GM12878 (cell line): ENCODE measurements at regions not wholly inside any gene's neighbourhood (a gene's known extent, or its start where the extent isn't known, plus 50 kb on each side); places are given as distances from the start of the nearest gene placed in this dataset.
A peak's percentile ranks its signal among the peaks of the same experiment; 100 is the strongest.

ENCODE experiments used
- BMI1 ChIP-seq: fragments of 450-650 bp; IDR thresholded peaks from 2 replicates; pipeline ENCODE4 v1.6.1; 2016; ENCODE audit warnings: mild to moderate bottlenecking, moderate library complexity, borderline replicate concordance
- CREB1 ChIP-seq: IDR thresholded peaks from 2 replicates; pipeline ENCODE4 v1.6.1; 2012; ENCODE audit warnings: low read depth, mild to moderate bottlenecking, inconsistent platforms
- DPF2 ChIP-seq: fragments of 450-650 bp; IDR thresholded peaks from 2 replicates; pipeline ENCODE4 v1.6.1; 2017; ENCODE audit warnings: mild to moderate bottlenecking
- EED ChIP-seq: sonication (generic); IDR thresholded peaks from 2 replicates; pipeline ENCODE4 v1.6.1; 2016; ENCODE audit warnings: antibody characterized with exemption, low read depth
- EGR1 ChIP-seq, 2 experiments: IDR thresholded peaks; 1 replicate in 1 of 2; 2 replicates in 1 of 2; pipeline ENCODE4 v1.6.1; 2011 to 2012; ENCODE audit warnings: low read depth in 2 of 2, low read length in 2 of 2, borderline replicate concordance in 1 of 2, mild to moderate bottlenecking in 1 of 2, moderate library complexity in 1 of 2
- EP300 ChIP-seq, 2 experiments: fragments of 150-350 bp in 1 of 2; IDR thresholded peaks; 2 replicates each; pipeline ENCODE4 v1.6.1; 2011 to 2012; ENCODE audit warnings: low read depth in 2 of 2, low read length in 2 of 2, borderline replicate concordance in 1 of 2, improper control_type of control experiment in 1 of 2, inconsistent platforms in 1 of 2; ENCODE audit not compliant: control insufficient read depth in 1 of 2
- HDGF ChIP-seq: fragments of 450-650 bp; IDR thresholded peaks from 2 replicates; pipeline ENCODE4 v1.6.1; 2016; ENCODE audit warnings: antibody characterized with exemption
- IKZF1 ChIP-seq: fragments of 450-650 bp; conservative IDR thresholded peaks from 2 replicates; pipeline ENCODE4 v1.6.1; 2017; ENCODE audit warnings: antibody characterized with exemption, mild to moderate bottlenecking
- MTA3 ChIP-seq: IDR thresholded peaks from 2 replicates; pipeline ENCODE4 v1.6.1; 2012; ENCODE audit warnings: low read length, inconsistent platforms, borderline replicate concordance
- RAD51 ChIP-seq: fragments of 450-650 bp; IDR thresholded peaks from 2 replicates; pipeline ENCODE4 v1.6.1; 2016; ENCODE audit warnings: moderate library complexity, mild to moderate bottlenecking, inconsistent platforms
- RCOR1 ChIP-seq: conservative IDR thresholded peaks from 2 replicates; pipeline ENCODE4 v1.6.1; 2012; ENCODE audit warnings: low read depth, low read length, improper control_type of control experiment
- SRF ChIP-seq, 2 experiments: IDR thresholded peaks; 2 replicates each; pipeline ENCODE4 v1.6.1; 2011; ENCODE audit warnings: low read depth in 2 of 2, low read length in 2 of 2, mild to moderate bottlenecking in 1 of 2, moderate library complexity in 1 of 2
- WRNIP1 ChIP-seq: IDR thresholded peaks from 2 replicates; pipeline ENCODE4 v1.6.1; 2011; ENCODE audit warnings: low read depth, low read length, improper control_type of control experiment, borderline replicate concordance
- ZBED1 ChIP-seq: IDR thresholded peaks from 2 replicates; pipeline ENCODE4 v1.6.1; 2016; ENCODE audit warnings: borderline replicate concordance
- ZNF384 ChIP-seq: IDR thresholded peaks from 2 replicates; pipeline ENCODE4 v1.6.1; 2012; ENCODE audit warnings: low read depth, mild to moderate bottlenecking, low read length, improper control_type of control experiment, borderline replicate concordance
- ZNF622 ChIP-seq: fragments of 450-650 bp; IDR thresholded peaks from 2 replicates; pipeline ENCODE4 v1.6.1; 2017; ENCODE audit warnings: mild to moderate bottlenecking, inconsistent platforms
- ZSCAN29 ChIP-seq: fragments of 450-650 bp; IDR thresholded peaks from 2 replicates; pipeline ENCODE4 v1.6.1; 2017; ENCODE audit warnings: mild to moderate bottlenecking, moderate library complexity
- ZZZ3 ChIP-seq: IDR thresholded peaks from 2 replicates; pipeline ENCODE4 v1.6.1; 2011; ENCODE audit warnings: low read depth; ENCODE audit not compliant: control insufficient read depth, insufficient read length
- TF ChIP-seq, protein P1 (sequence below): fragments of 450-650 bp; IDR thresholded peaks from 2 replicates; pipeline ENCODE4 v1.6.1; 2016; ENCODE audit warnings: mild to moderate bottlenecking, moderate library complexity, borderline replicate concordance
- TF ChIP-seq, protein P2 (sequence below): IDR thresholded peaks from 2 replicates; pipeline ENCODE4 v1.6.1; 2012; ENCODE audit warnings: low read depth, low read length, improper control_type of control experiment
- TF ChIP-seq, protein P3 (sequence below): fragments of 450-650 bp; formaldehyde crosslinking; IDR thresholded peaks from 2 replicates; pipeline ENCODE4 v1.5.0; 2022; ENCODE audit warnings: mild to moderate bottlenecking, missing genetic modification characterization
- TF ChIP-seq, protein P4 (sequence below): IDR thresholded peaks from 2 replicates; pipeline ENCODE4 v1.6.1; 2011; ENCODE audit warnings: borderline replicate concordance, low read depth, mild to moderate bottlenecking, moderate library complexity, mixed read lengths, low read length; ENCODE audit not compliant: insufficient read depth; ENCODE audit errors: extremely low read length

DNA sequence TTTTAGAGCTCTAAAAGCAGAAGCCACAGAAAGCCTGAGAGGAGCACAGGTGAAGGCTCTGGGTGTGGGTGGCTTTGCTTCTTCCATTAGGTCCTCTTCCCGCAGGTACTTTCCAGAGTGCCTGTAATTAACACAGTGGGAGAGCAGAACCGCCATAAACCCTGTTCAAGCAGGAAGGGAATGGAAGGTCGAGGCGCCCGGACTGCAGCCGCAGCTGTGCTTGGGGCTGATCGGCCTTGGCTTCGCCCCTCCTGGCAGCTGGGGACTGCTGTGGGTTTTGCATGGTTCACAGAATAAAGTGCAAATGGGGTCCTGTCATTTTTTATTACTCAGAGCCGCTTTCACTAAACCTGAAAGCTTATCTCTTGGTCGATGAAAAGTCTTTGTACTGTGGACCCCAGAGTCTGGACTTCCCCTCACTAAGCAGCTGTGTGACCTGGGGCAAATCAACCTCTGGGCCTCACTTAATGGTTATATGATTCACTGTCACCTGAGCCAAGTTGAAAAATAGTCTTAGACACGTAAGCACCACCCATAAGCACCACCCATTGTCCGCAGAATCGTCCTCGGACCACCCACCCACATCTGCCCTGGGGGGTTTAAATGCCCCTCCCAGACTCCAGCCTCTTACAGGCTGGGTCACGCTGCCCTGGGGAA lies 100.9 kb downstream of the XRCC2 start (continued):
- TF ChIP-seq, protein P1, sequence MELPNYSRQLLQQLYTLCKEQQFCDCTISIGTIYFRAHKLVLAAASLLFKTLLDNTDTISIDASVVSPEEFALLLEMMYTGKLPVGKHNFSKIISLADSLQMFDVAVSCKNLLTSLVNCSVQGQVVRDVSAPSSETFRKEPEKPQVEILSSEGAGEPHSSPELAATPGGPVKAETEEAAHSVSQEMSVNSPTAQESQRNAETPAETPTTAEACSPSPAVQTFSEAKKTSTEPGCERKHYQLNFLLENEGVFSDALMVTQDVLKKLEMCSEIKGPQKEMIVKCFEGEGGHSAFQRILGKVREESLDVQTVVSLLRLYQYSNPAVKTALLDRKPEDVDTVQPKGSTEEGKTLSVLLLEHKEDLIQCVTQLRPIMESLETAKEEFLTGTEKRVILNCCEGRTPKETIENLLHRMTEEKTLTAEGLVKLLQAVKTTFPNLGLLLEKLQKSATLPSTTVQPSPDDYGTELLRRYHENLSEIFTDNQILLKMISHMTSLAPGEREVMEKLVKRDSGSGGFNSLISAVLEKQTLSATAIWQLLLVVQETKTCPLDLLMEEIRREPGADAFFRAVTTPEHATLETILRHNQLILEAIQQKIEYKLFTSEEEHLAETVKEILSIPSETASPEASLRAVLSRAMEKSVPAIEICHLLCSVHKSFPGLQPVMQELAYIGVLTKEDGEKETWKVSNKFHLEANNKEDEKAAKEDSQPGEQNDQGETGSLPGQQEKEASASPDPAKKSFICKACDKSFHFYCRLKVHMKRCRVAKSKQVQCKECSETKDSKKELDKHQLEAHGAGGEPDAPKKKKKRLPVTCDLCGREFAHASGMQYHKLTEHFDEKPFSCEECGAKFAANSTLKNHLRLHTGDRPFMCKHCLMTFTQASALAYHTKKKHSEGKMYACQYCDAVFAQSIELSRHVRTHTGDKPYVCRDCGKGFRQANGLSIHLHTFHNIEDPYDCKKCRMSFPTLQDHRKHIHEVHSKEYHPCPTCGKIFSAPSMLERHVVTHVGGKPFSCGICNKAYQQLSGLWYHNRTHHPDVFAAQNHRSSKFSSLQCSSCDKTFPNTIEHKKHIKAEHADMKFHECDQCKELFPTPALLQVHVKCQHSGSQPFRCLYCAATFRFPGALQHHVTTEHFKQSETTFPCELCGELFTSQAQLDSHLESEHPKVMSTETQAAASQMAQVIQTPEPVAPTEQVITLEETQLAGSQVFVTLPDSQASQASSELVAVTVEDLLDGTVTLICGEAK: no peak
- TF ChIP-seq WRNIP1 (no peak), MTA3 (no peak), ZNF384 (no peak), RAD51 (peak; percentile 47; the same call in 1 of the 2 replicates), BMI1 (0 out of 2 replicates have a peak, but pooled peaks have one; percentile 12), EGR1 (IDR thresholded peaks at IDR 0.05; ENCODE audit: borderline replicate concordance in 1 of 2, low read depth in 2 of 2, low read length in 2 of 2) (no peak), EED (no peak), ZSCAN29 (no peak), ZBED1 (no peak), DPF2 (peak; percentile 93), HDGF (no peak), SRF (IDR thresholded peaks at IDR 0.05; ENCODE audit: low read depth in 2 of 2, low read length in 2 of 2) (no peak), EP300 (IDR thresholded peaks at IDR 0.05; ENCODE audit: borderline replicate concordance in 1 of 2, control insufficient read depth in 1 of 2, low read depth in 2 of 2, low read length in 2 of 2) (peak in 1 of 2 experiments; percentile 62; a peak in 2 of 4 replicates), IKZF1 (peak; percentile 91), ZZZ3 (no peak), RCOR1 (no peak), CREB1 (no peak), ZNF622 (no peak)
- TF ChIP-seq, protein P2, sequence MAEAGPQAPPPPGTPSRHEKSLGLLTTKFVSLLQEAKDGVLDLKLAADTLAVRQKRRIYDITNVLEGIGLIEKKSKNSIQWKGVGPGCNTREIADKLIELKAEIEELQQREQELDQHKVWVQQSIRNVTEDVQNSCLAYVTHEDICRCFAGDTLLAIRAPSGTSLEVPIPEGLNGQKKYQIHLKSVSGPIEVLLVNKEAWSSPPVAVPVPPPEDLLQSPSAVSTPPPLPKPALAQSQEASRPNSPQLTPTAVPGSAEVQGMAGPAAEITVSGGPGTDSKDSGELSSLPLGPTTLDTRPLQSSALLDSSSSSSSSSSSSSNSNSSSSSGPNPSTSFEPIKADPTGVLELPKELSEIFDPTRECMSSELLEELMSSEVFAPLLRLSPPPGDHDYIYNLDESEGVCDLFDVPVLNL: no peak
- TF ChIP-seq, protein P3, sequence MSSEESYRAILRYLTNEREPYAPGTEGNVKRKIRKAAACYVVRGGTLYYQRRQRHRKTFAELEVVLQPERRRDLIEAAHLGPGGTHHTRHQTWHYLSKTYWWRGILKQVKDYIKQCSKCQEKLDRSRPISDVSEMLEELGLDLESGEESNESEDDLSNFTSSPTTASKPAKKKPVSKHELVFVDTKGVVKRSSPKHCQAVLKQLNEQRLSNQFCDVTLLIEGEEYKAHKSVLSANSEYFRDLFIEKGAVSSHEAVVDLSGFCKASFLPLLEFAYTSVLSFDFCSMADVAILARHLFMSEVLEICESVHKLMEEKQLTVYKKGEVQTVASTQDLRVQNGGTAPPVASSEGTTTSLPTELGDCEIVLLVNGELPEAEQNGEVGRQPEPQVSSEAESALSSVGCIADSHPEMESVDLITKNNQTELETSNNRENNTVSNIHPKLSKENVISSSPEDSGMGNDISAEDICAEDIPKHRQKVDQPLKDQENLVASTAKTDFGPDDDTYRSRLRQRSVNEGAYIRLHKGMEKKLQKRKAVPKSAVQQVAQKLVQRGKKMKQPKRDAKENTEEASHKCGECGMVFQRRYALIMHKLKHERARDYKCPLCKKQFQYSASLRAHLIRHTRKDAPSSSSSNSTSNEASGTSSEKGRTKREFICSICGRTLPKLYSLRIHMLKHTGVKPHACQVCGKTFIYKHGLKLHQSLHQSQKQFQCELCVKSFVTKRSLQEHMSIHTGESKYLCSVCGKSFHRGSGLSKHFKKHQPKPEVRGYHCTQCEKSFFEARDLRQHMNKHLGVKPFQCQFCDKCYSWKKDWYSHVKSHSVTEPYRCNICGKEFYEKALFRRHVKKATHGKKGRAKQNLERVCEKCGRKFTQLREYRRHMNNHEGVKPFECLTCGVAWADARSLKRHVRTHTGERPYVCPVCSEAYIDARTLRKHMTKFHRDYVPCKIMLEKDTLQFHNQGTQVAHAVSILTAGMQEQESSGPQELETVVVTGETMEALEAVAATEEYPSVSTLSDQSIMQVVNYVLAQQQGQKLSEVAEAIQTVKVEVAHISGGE (CRISPR knock-in tag): no peak
- TF ChIP-seq, protein P4, sequence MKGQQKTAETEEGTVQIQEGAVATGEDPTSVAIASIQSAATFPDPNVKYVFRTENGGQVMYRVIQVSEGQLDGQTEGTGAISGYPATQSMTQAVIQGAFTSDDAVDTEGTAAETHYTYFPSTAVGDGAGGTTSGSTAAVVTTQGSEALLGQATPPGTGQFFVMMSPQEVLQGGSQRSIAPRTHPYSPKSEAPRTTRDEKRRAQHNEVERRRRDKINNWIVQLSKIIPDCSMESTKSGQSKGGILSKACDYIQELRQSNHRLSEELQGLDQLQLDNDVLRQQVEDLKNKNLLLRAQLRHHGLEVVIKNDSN: no peak
